Lung (tissue), 11 donors: ENCODE measurements at regions not wholly inside any gene's neighbourhood (a gene's known extent, or its start where the extent isn't known, plus 50 kb on each side); places are given as distances from the start of the nearest gene placed in this dataset.

Source experiments
- ATAC-seq: fragments of 200-7000 bp; cut with Tn5 transposase; one replicate; pipeline ENCODE4 v1.9.1; 2020; ENCODE audit warnings: moderate number of reproducible peaks; ENCODE audit not compliant: insufficient read depth, low FRiP score
- DNase-seq, 3 donors: peaks; one replicate each; pipeline ENCODE4 v3.0.0-alpha.2; 2013 to 2017
- H3K27ac ChIP-seq, 2 donors: one replicate each; pipeline ENCODE4 v1.5.1; 2013; ENCODE audit warnings: mild to moderate bottlenecking in 2 of 2, moderate library complexity in 2 of 2, control low read depth in 1 of 2, inconsistent platforms in 1 of 2, low read depth in 1 of 2, low read length in 1 of 2
- H3K27me3 ChIP-seq, 3 donors: one replicate each; pipeline ENCODE4 v1.5.1; 2013; ENCODE audit warnings: low read length in 2 of 3; ENCODE audit not compliant: control insufficient read depth in 3 of 3, insufficient read depth in 3 of 3
- H3K36me3 ChIP-seq, 4 donors: one replicate each; pipeline ENCODE4 v1.5.1; 2013; ENCODE audit warnings: low read length in 4 of 4, mild to moderate bottlenecking in 1 of 4, moderate library complexity in 1 of 4; ENCODE audit not compliant: control insufficient read depth in 4 of 4, insufficient read depth in 4 of 4
- H3K4me1 ChIP-seq, 5 donors: one replicate each; pipeline ENCODE4 v1.5.1; 2013; ENCODE audit warnings: low read length in 5 of 5, mild to moderate bottlenecking in 2 of 5, moderate library complexity in 1 of 5; ENCODE audit not compliant: control insufficient read depth in 5 of 5, insufficient read depth in 5 of 5
- H3K4me3 ChIP-seq: one replicate; pipeline ENCODE4 v1.5.1; 2013; ENCODE audit warnings: mild to moderate bottlenecking, control low read depth, moderate library complexity
- H3K9ac ChIP-seq, 2 donors: one replicate each; pipeline ENCODE4 v1.5.1; 2013; ENCODE audit warnings: low read length in 2 of 2, control low read depth in 1 of 2; ENCODE audit not compliant: insufficient read depth in 1 of 2
- H3K9me3 ChIP-seq, 4 donors: one replicate each; pipeline ENCODE4 v1.5.1; 2013; ENCODE audit warnings: low read length in 3 of 4, mild to moderate bottlenecking in 1 of 4, moderate library complexity in 1 of 4; ENCODE audit not compliant: control insufficient read depth in 4 of 4, insufficient read depth in 3 of 4
- WGBS, 2 donors: extraction: QIAGEN DNeasy Blood & Tissue Kit; methylation state at CpG; one replicate each; pipeline ENCODE4 v1.1.7; 2013; 5-methylcytosine and 5-hydroxymethylcytosine counted together
- TF ChIP-seq, protein P1 (sequence below): IDR thresholded peaks from 2 replicates; pipeline ENCODE4 v1.5.1; 2012; ENCODE audit warnings: mild to moderate bottlenecking; ENCODE audit errors: control extremely low read depth, extremely low read depth
- donor health status: control.
- donor health status: control.
- donor health status: Bipolar disorder and iron deficiency.
- donor health status: healthy.
- donor health status: DM: yes; HTN: yes; CAD: no.

- H3K36me3 ChIP-seq = no peaks in the 10 kb centered on the region
- peaks cover 1 to 20% (median 11%) of the 10 kb centered on the region in 5 donors for H3K4me1 ChIP-seq
- 76 to 94% methylated on average over 6 of the region's 6 CpGs for WGBS, 2 donors
- H3K9me3 ChIP-seq = no peaks in the 10 kb centered on the region
- no peak overlapping the region for H3K4me3 ChIP-seq
- TF ChIP-seq, protein P1, sequence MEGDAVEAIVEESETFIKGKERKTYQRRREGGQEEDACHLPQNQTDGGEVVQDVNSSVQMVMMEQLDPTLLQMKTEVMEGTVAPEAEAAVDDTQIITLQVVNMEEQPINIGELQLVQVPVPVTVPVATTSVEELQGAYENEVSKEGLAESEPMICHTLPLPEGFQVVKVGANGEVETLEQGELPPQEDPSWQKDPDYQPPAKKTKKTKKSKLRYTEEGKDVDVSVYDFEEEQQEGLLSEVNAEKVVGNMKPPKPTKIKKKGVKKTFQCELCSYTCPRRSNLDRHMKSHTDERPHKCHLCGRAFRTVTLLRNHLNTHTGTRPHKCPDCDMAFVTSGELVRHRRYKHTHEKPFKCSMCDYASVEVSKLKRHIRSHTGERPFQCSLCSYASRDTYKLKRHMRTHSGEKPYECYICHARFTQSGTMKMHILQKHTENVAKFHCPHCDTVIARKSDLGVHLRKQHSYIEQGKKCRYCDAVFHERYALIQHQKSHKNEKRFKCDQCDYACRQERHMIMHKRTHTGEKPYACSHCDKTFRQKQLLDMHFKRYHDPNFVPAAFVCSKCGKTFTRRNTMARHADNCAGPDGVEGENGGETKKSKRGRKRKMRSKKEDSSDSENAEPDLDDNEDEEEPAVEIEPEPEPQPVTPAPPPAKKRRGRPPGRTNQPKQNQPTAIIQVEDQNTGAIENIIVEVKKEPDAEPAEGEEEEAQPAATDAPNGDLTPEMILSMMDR = no peak
- peak in 2 of 3 donors; percentile 50 to 55 for DNase-seq
- H3K9ac ChIP-seq = no peak overlapping the region
- no peak overlapping the region for H3K27ac ChIP-seq
- H3K27me3 ChIP-seq = peaks cover 0 to 4% (median 0%) of the 10 kb centered on the region in 3 donors
- no peak for ATAC-seq
These were observed 215.3 kb upstream of the SEMA6D start for GRCh38 chr15:47502041-47502440.

DNA sequence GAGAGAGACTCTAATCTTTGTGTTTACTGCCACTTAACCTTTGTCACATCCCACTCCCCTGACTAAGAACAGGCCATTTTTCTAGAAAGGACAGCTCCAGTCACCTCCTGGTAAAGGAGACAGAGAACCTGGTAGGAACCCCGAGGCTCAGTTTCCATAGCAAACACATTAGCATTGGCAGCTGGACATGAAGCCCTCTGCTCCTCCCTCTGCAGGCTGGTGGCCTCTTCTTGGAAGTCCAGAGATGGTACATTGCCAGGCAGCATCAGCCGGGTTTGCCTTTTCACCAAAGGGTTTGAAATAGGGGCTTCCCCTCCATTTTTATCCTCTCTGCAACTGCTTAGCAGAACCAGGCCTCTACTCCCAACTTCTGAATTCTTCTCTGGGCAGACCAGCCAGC, 213.4 kb upstream of the SEMA6D start:
- H3K27ac ChIP-seq = no peak overlapping the region
- peaks cover 1 to 20% (median 12%) of the 10 kb centered on the region in 5 donors for H3K4me1 ChIP-seq
- ATAC-seq (no peak), DNase-seq (no peak)
- no peaks in the 10 kb centered on the region for H3K36me3 ChIP-seq
- TF ChIP-seq, protein P1 = no peak
- peaks cover 0 to 4% (median 0%) of the 10 kb centered on the region in 3 donors for H3K27me3 ChIP-seq
- WGBS, 2 donors = 85 to 88% methylated on average over 2 of the region's 2 CpGs
- H3K4me3 ChIP-seq = no peak overlapping the region
- no peak overlapping the region for H3K9ac ChIP-seq
- H3K9me3 ChIP-seq = no peaks in the 10 kb centered on the region

DNA sequence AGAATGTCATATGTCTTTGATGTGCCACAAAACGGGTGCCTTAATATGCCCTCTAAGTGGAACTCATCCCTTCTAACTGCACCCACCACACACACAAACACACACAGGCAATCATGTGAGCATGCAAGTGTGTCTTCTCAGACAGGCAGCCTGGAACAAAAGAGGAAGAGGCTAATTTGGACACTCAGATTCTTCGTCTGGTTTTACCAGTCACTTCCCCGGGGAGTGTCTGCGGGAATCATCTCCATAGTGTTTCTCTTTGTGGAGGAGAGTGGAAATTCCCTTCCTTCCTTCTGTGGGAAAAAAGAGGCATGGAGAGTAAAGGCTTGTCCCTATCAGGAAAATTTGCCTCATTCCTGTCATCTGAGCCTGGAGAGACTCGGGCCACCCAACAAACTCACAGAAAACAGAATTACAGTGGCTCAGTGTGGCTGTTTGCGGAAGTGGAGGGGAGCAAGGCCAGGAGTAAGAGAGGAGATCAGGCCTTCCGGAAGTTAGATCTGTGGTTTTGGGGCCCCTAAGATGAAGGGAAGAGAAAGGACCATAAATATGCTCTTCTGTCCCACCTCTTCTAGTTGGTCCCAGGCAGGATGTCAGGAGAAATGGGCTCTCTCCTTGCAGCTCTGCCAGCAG, 212.6 kb upstream of the SEMA6D start:
- WGBS, 2 donors = 32 to 59% methylated on average over 7 of the region's 7 CpGs
- DNase-seq = no peak

More for the DNA sequence above, 212.6 kb upstream of the SEMA6D start:
- Histone ChIP-seq H3K27ac (no peak overlapping the region), H3K27me3 (peaks cover 0 to 3% (median 0%) of the 10 kb centered on the region in 3 donors), H3K4me3 (no peak overlapping the region), H3K9ac (no peak overlapping the region), H3K4me1 (peaks cover 1 to 20% (median 12%) of the 10 kb centered on the region in 5 donors), H3K36me3 (no peaks in the 10 kb centered on the region), H3K9me3 (no peaks in the 10 kb centered on the region)
- TF ChIP-seq, protein P1 = no peak
- ATAC-seq = no peak
